HG03575 (cell line): ENCODE measurements at regions not wholly inside any gene's neighbourhood (a gene's known extent, or its start where the extent isn't known, plus 50 kb on each side); places are given as distances from the start of the nearest gene placed in this dataset.
"Not testable (repeated sequence)": the region's sequence is repeated elsewhere in the genome, so short reads cannot be mapped to it uniquely, and the experiment has no call there.

Experiments
- ATAC-seq: cut with Tn5 transposase; IDR thresholded peaks from one replicate; pipeline ENCODE4 v1.9.1; 2021; ENCODE audit not compliant: unreplicated experiment, insufficient number of reproducible peaks, low FRiP score; ENCODE audit errors: extremely low read depth

DNA sequence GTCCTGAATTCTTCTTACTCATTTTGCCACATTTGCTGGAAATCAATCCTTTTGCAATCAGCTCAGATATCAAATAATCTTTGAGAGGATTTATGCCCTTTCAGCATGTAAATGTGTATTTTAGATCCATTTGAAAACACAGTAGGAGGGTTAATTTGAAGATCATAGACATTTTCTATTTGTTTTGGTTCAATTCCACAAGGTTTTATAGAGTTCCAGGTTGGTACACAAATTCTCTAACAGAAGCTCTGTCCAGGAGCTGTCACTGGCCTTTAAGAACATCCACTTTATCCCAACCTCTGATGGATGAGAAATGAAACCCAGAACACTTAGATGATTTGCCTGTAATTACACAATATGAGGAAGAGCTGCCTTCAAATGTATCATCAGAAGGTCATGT, 157.3 kb upstream of the CHAC2 start:
- no peak for ATAC-seq

DNA sequence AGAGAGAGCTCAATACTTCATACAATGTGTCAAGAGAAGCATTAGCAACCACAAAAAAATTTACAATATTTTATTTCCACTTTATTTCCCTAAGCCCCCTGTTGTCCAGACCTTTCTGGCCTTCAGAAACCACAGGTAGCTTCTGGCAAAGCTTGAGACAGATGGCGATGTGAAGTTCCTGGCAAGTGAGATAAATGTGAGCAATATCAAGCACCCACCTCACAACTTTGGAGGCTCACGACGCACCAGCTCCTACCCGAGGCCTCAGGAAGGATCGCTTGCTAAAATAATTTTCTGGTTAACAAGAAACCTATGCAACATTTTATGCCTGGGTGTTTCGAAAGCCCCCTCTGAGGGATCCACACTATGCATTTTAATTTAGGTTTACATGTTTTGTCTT, 158.1 kb upstream of the CHAC2 start:
- no peak for ATAC-seq

DNA sequence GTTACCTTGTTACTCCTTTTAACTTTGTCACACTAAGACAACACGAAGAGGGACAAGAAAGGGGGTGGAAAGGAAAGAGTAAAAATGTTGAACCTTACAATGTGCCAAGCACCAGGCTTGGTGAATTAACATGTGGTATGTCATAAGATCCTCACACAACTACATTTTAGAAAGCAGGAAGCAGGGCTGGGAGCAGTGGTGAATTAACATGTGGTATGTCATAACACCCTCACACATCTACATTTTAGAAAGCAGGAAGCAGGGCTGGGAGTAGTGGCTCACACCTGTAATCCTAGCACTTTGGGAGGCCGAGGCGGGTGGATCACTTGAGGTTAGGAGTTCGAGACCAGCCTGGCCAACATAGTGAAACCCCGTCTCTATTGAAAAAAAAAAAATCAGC, 159.3 kb upstream of the CHAC2 start:
- no peak for ATAC-seq

DNA sequence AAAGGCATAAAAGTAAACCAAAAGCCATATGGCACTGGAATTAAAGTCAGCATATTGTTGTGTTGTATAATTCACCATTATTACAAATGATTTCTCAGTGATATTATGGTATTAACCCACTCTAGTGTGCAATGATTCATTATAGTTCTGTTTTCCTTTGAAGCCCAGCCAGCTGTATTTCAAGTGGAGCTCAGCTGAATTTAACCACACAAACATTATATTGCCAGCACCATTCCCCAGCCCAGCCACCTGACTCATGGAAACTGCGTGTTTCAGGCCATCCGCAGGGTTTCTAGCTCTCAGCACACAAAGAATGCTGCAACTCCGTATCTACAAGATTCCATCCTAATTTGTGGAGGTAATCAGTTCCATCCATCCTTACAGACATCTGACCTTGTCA, 166.8 kb upstream of the CHAC2 start:
- ATAC-seq, result no peak

DNA sequence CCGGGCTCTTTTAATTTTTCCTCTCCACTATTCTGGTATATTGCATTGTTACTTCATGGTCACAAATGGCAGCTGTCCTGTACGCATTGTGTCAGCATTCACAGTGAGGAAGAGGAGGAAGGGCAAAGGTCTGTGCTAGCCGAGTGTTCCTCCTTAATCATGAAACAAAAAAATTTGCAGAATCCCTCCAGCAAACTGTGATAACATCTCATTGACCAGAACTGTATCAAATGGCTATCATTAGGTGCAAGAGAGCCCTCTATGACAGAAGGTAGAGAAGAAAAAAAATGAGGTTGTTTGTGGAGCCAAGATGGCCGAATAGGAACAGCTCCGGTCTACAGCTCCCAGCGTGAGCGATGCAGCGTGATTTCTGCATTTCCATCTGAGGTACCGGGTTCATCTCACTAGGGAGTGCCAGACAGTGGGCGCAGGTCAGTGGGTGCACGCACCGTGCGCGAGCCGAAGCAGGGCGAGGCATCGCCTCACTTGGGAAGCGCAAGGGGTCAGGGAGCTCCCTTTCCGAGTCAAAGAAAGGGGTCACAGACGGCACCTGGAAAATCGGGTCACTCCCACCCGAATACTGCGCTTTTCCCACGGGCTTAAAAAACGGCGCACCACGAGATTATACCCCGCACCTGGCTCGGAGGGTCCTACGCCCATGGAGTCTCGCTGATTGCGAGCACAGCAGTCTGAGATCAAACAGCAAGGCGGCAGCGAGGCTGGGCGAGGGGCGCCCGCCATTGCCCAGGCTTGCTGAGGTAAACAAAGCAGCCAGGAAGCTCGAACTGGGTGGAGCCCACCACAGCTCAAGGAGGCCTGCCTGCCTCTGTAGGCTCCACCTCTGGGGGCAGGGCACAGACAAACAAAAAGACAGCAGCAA, 180.6 kb upstream of the CHAC2 start:
- not testable (repeated sequence) for ATAC-seq

DNA sequence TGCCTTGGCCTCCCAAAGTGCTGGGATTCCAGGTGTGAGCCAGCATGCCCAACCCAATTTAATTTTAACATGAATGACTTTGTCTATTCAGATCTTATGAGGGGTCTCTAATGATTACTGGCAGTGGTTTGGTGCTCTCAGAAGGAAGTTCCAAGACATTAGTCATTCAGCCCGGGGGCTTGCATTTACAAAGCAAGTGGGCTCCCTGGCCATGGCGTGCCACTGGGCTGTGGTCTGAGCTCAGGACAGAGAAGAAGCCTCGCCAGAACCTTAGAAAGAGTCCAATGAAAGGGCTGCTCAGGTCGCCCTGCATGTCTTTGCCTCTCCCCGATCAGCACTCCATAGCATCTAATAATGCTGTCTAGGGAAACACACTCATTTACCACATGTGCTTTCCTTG, 182.6 kb upstream of the CHAC2 start:
- ATAC-seq, result no peak

DNA sequence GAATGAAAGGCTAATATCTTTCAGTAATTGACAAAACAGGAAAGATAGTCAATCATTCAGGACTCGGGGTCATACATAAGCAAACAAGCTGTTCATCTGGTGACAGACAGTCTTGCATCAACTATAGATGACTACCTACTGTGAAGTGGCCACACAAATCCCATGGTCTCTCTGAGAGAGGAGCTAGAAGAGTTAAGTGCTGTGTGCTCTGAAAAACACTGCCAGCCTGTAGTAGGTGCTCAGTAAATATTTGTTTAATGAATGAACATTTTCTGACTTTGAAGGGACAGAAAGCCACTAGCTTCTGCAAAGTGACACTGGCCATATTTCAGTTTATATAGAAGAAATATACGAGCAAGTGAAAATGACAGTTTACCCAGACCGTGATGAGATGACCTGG, 184.0 kb upstream of the CHAC2 start:
- ATAC-seq, result no peak

DNA sequence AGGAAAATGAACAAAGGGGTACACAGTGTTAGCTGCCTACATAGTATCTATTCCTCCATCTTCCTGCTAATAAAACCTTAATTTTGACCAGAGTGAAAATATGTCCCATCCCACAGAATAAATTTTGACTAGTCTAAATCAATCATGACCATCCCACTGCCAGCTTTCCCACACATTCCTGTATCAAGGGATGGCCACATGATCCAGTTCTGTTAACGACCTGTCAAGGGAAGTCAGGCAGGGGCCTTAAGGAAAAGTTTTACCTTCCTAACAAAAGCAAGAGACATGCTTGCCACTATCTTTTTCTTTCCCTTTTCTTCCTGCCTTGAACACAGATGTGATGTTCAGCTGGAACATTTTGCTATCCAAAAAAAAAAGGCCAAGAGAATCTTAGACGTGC, 185.0 kb upstream of the CHAC2 start:
- no peak for ATAC-seq

DNA sequence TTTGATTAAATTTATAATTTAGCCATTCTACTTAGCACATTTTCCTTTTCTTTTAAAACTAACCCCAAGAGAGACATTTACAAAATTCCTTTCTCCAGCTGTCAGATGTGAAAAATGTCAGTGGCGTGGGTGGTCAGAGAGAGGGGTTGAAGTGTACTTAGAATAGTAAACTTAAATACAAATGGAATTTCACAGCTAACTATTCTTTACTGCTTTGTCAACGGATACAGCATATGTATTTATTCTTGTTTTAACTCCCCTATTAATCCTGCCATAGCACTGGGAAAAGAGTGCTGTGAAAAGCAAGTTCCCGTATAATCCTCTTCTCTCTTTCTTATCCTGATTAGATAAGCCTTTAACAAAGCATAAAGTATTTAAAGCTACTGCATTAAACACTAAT, 191.4 kb upstream of the CHAC2 start:
- no peak for ATAC-seq

DNA sequence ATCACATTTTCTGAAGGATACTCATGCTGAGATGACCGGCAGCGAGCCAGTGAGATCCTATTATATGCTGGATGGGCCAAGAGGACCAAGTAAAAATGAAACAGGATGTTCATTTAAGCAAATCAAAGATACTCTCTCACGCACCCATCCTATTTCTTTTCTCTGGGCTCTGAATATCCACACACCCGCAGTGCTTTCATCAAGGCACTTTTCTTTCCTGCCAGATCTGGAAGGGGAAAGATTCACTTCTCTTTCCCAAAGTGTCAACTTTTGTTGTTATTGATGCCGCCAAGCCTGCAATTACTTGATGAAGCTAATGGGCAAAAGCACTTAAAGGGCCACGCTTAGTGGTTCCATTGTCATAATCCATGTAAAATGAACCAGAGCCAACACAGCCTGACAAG, 191.9 kb upstream of the CHAC2 start:
- ATAC-seq, result no peak

DNA sequence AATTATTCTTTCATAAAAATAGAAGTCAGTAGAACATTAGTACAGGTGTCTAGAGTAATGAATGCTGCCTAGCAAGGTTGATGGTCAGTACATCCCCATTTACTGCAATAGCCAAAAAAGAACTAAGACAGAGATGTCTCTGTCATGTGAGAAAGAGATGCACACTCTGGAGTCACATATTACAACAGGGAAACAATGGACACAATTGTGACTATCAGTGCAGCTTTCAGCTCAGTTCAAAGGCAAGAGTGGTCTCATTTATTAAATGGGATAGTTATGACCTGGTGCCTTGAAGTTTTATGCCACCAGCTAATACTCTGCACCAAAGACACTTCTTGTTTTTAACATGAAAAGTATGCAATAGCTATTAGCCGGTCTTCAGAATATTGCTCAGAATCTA, 194.9 kb upstream of the CHAC2 start:
- ATAC-seq, result no peak

DNA sequence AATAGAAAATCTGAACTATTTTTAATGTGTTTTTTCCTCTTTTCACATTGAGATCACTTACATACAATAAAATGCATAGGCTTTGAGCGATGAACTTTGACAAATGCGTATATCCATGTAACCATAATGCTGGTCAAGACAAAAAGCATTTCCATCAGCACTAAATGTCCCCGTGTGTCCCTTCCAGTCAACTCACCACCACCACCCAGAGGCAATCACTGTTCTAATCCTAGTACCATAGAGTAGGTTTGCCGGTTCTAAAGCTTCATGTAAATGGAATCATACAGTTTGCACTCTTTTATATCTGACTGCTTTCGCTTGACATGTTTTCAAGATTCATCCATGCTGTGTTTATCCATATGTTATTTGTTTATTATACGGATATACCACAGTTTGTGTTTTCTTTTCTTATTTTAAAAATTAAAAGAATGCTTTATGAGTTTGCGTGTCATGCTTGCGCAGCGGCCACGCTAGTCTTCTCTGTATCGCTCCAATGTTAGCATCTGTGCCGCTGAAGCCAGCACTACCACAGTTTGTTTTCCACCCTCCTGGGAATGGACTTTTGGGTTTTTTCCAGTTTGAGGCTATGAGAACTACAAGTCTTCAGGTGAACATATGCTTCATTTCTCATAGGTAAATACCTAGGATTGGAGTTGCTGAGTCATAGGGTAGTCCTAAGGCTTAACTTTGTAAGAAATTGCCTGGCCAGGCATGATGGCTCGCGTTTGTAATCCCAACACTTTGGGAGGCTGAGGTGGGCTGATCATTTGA, 197.5 kb upstream of the CHAC2 start:
- no peak for ATAC-seq

DNA sequence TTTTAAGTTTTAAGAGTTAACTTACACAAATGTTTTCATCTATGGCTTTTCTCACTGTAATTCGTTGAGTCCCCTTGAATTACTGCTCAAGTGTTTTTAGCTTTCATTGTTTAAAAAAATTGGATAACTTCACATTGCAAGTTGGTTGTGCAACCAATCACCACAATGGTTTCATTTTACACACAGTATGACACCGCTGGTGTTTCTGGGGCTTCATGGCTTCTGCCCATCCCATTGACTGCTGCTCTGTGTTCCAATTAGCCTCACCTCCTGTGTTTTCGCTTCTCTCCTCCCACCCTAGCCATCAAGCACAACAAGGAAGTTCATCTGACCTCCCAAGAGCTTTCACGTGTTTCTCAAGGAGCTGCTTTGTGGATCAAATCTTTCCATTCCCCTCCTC, 199.1 kb upstream of the CHAC2 start:
- ATAC-seq, result no peak

DNA sequence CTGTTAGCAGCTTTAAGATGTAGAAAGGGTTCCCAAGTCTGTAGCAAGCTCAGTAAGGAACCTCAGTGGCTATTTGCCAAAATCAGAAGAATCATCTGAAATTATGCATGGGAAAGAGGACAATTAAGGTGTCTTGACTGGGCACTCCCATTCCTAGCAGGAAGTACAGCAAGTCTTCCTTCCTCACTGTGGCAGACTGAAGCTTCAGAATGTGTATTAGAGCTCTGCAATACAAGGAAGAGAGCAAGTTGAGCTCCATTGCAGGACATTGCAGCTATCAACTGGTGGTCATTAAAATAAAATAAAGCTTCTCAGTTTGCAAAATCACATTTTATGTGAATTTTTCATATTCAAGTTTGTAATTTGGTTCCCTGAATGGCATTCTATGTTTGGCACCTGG, 200.5 kb upstream of the CHAC2 start:
- no peak for ATAC-seq

DNA sequence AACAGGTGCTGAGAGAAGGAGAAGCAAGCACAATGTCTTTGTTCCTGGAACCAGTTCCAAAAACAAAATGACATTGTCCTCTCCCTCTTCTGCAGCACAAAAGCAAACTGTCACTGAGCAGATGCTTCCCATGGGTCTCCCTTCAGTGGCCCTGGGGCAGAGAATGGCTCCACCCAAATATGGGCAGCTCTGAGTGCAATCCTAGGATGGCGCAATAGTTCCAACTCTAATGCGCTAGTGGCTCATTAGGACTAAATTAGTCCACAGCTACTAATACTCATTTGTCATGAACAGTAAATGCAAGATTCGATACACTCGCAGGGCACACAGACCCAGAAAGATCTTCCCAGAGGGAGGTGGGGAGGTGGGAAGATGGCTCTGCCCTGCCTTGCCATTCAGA, 205.2 kb upstream of the CHAC2 start:
- no peak for ATAC-seq

DNA sequence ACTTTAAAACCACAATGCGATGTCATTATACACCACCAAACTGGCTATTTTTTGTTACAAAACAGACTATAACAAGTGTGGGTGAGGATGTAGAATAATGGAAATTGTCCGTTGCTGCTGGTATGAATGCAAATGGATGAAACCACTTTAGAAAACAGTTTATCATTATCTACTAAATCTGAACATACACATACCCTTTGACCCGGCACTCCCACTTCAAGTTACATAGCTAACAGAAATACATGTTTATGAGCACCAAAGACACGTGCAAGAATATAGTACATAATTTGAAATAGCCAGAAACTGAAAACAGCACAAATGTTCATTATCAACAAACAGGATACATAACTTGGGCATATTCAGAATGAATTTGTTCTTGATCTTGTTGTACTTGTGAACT, 206.4 kb upstream of the CHAC2 start:
- ATAC-seq, result no peak

DNA sequence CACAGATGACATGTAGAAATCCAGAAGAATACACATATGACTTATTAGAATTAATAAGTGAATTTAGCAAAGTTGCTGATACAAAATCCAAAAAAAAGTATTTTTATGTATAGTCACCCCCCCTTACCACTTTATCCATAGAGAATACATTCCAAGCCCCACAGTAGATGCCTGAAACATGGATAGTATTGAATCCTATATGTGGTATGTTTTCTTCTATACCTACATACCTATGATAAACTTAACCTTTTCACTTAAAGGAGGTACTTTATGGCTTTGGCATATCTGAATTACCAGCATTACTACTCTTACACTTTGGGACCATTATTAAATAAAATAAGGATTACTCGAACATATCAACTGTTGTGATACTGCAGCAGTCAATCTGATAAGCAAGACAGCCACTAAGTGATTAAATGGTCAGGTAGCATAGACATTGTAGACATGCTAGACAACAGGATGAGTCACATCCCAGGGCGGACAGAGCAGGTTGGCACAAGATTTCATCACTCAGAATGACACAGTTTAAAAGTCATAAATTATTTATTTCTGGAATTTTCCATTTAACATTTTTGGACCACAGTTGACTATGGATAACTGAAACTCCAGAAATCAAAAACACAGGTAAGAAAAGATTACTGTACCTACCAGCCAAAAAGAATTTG, 208.2 kb upstream of the CHAC2 start:
- ATAC-seq, result no peak

DNA sequence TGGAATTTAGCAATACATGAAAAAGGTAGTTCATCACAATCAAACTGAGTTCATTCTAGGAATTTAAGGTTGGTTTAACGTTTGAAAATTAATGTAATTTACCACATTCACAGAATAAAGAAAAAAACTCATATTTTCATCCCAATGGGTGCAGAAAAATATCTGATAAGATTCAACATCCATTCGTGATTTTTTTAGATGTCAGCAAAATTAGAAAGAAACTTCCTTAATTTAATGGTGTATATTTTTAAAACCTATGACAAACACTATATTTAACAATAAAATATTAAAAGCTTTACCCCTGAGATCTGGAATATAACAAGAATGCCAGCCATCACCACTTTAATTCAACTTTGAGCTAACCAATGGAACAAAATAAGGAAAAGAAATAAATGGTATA, 208.7 kb upstream of the CHAC2 start:
- ATAC-seq, result no peak

DNA sequence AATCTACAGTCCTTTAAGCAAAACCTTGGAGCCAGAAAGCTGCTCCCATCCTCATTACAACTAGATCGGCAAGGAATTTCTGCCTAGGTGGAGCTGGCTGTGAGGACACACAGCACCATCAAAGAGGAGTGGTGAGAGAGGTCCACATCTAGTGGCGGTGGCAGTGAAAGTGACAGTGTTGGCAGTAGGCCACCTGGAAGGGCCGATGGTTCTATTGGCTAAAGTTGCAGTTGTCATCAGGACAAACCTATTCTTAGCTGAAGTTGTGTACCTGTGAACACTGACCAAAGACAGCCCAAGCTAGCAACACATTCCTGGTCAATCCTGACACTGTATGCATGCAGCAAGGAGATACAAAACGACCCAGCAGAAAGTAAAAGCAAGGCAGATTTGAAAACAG, 218.1 kb upstream of the CHAC2 start:
- ATAC-seq, result no peak

DNA sequence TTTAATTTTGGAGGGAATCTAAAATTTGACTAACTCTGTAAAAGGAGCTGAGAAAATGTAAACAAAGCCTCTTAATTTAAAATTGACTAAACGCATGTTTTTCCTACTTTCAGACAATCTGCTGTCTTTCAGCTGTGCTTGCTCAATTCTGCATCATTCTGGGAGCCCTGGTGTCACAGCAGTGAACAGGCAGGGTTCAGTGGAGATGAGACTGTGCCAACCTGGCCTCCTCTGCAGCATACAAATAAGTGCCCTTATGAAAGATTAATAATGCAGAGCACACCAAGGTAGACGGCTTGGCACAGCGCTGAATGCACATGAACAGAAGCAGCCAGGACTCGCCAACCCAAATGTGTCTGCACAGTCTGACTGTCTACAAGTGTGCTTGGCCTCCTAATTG, 222.0 kb upstream of the CHAC2 start:
- no peak for ATAC-seq
